SK-N-SH (cell line): ENCODE measurements at regions not wholly inside any gene's neighbourhood (a gene's known extent, or its start where the extent isn't known, plus 50 kb on each side); places are given as distances from the start of the nearest gene placed in this dataset.

ENCODE experiments used
- CTCF ChIA-PET: fragments of 300-600, 350-600 bp; formaldehyde crosslinking; extraction: SDS; loops from one replicate; lab custom pipeline; 2021; lab: Yijun Ruan, JAX
- POLR2A ChIA-PET: fragments of 350-600 bp; sonication (Branson Sonifier 250); formaldehyde crosslinking; extraction: SDS; loops from one replicate; lab custom pipeline; 2020; ENCODE audit warnings: antibody characterized with exemption, inconsistent platforms; lab: Yijun Ruan, JAX
- DNase-seq: peaks from one replicate; pipeline ENCODE4 v3.0.0; 2012
- H2AFZ ChIP-seq: fragments of 200-600 bp; sonication (generic); 2 replicates; pipeline ENCODE4 v1.8.1; 2016; ENCODE audit warnings: antibody characterized with exemption, mild to moderate bottlenecking, low read depth
- H3F3A ChIP-seq: fragments of 200-600 bp; sonication (generic); replicated peaks from 2 replicates; pipeline ENCODE3; 2016; ENCODE audit warnings: antibody characterized with exemption, mild to moderate bottlenecking; ENCODE audit not compliant: insufficient read depth
- H3K27ac ChIP-seq, 2 experiments: fragments of 200-500 bp in 1 of 2; fragments of 200-600 bp in 1 of 2; sonication (Bioruptor generic) in 1 of 2; sonication (generic), shearing (Covaris generic) in 1 of 2; 2 replicates each; pipeline versions ENCODE4 v1.5.1 to v1.6.1; 2014 to 2016; ENCODE audit warnings: low read depth in 2 of 2, inconsistent platforms in 1 of 2, low read length in 1 of 2, mild to moderate bottlenecking in 1 of 2, mixed read lengths in 1 of 2
- H3K27me3 ChIP-seq: fragments of 200-600 bp; sonication (generic), shearing (Covaris generic); 2 replicates; pipeline ENCODE4 v1.6.1; 2016; ENCODE audit warnings: mixed run types; ENCODE audit not compliant: insufficient read depth
- H3K36me3 ChIP-seq, 2 experiments: fragments of 200-500 bp in 1 of 2; fragments of 200-600 bp in 1 of 2; sonication (Bioruptor generic) in 1 of 2; sonication (generic) in 1 of 2; replicated peaks in 1 of 2; 2 replicates each; pipeline versions ENCODE3 to v1.5.1; 2014 to 2016; ENCODE audit warnings: low read length in 1 of 2, mild to moderate bottlenecking in 1 of 2; ENCODE audit not compliant: insufficient read depth in 2 of 2, control insufficient read depth in 1 of 2
- H3K4me1 ChIP-seq, 2 experiments: fragments of 200-500 bp in 1 of 2; fragments of 200-600 bp in 1 of 2; sonication (Bioruptor generic) in 1 of 2; sonication (generic), shearing (Covaris generic) in 1 of 2; 2 replicates each; pipeline versions ENCODE4 v1.5.1 to v1.6.1; 2014 to 2016; ENCODE audit warnings: low read depth in 1 of 2, low read length in 1 of 2, mixed run types in 1 of 2; ENCODE audit not compliant: insufficient read depth in 2 of 2, control insufficient read depth in 1 of 2
- H3K4me2 ChIP-seq: fragments of 200-600 bp; sonication (generic), shearing (Covaris generic); 2 replicates; pipeline ENCODE4 v1.6.1; 2017; ENCODE audit warnings: mixed run types
- H3K4me3 ChIP-seq, 2 experiments: fragments of 200-500 bp in 1 of 2; fragments of 200-600 bp in 1 of 2; sonication (Bioruptor generic) in 1 of 2; sonication (generic), shearing (Covaris generic) in 1 of 2; 2 replicates each; pipeline versions ENCODE4 v1.5.1 to v1.8.1; 2014 to 2016; ENCODE audit warnings: low read depth in 2 of 2, inconsistent platforms in 1 of 2, low read length in 1 of 2, mild to moderate bottlenecking in 1 of 2, mixed read lengths in 1 of 2, moderate library complexity in 1 of 2
- H3K79me2 ChIP-seq: fragments of 200-600 bp; sonication (generic); 2 replicates; pipeline ENCODE4 v1.8.1; 2017; ENCODE audit warnings: mild to moderate bottlenecking; ENCODE audit not compliant: insufficient read depth
- H3K9ac ChIP-seq: fragments of 200-600 bp; sonication (generic); 2 replicates; pipeline ENCODE4 v1.6.1; 2017; ENCODE audit warnings: mixed run types
- H3K9me2 ChIP-seq: fragments of 200-600 bp; sonication (generic); 2 replicates; pipeline ENCODE4 v1.6.1; 2017; ENCODE audit warnings: mixed run types
- H3K9me3 ChIP-seq: fragments of 200-600 bp; sonication (generic); 2 replicates; pipeline ENCODE4 v1.6.1; 2017; ENCODE audit warnings: mixed run types, mild to moderate bottlenecking, moderate library complexity
- H4K20me1 ChIP-seq: fragments of 200-600 bp; sonication (generic); 2 replicates; pipeline ENCODE4 v1.6.1; 2017; ENCODE audit warnings: mild to moderate bottlenecking, mixed run types; ENCODE audit not compliant: insufficient read depth
- CTCF ChIP-seq: fragments of 200-600 bp; sonication (generic); IDR thresholded peaks from 2 replicates; pipeline ENCODE4 v1.6.1; 2017; ENCODE audit warnings: antibody characterized with exemption, mild to moderate bottlenecking, moderate library complexity
- ELF1 ChIP-seq: IDR thresholded peaks from 2 replicates; pipeline ENCODE4 v1.4.0; 2012
- FOXM1 ChIP-seq: IDR thresholded peaks from 2 replicates; pipeline ENCODE4 v1.4.0; 2012; ENCODE audit warnings: low read depth, mild to moderate bottlenecking
- GABPA ChIP-seq: IDR thresholded peaks from 2 replicates; pipeline ENCODE4 v1.4.0; 2012; ENCODE audit warnings: low read depth, mild to moderate bottlenecking
- GATA2 ChIP-seq: sonication (generic); formaldehyde crosslinking; IDR thresholded peaks from 2 replicates; pipeline ENCODE4 v1.5.0; 2020; ENCODE audit warnings: mild to moderate bottlenecking, missing genetic modification reagents
- MAX ChIP-seq: IDR thresholded peaks from 2 replicates; pipeline ENCODE4 v1.4.0; 2012; ENCODE audit warnings: low read depth
- MEF2A ChIP-seq: IDR thresholded peaks from 2 replicates; pipeline ENCODE4 v1.4.0; 2012; ENCODE audit warnings: low read depth, borderline replicate concordance
- PBX3 ChIP-seq: IDR thresholded peaks from 2 replicates; pipeline ENCODE4; 2012
- POLR2AphosphoS5 ChIP-seq: IDR thresholded peaks from 2 replicates; pipeline ENCODE4 v1.6.1; 2012; ENCODE audit warnings: low read depth, low read length
- RCOR1 ChIP-seq: fragments of 150-350 bp; IDR thresholded peaks from 2 replicates; pipeline ENCODE4 v1.6.1; 2017; ENCODE audit warnings: antibody characterized with exemption, low read length
- REST ChIP-seq: IDR thresholded peaks from 2 replicates; pipeline ENCODE4 v1.6.1; 2012; ENCODE audit warnings: mild to moderate bottlenecking, low read depth, low read length, moderate library complexity
- TAF1 ChIP-seq: IDR thresholded peaks from 2 replicates; pipeline ENCODE4 v1.6.1; 2012; ENCODE audit warnings: low read depth, mild to moderate bottlenecking, low read length, moderate library complexity, borderline replicate concordance
- TCF12 ChIP-seq: IDR thresholded peaks from 2 replicates; pipeline ENCODE4 v1.4.0; 2012
- USF2 ChIP-seq: fragments of 150-350 bp; IDR thresholded peaks from 2 replicates; pipeline ENCODE4 v1.6.1; 2017; ENCODE audit warnings: antibody characterized with exemption, low read length, low read depth, borderline replicate concordance
- YY1 ChIP-seq: IDR thresholded peaks from 2 replicates; pipeline ENCODE4 v1.4.0; 2012; ENCODE audit warnings: low read depth, mild to moderate bottlenecking
- WGBS: methylation state at CpG from one replicate; pipeline ENCODE4 v1.1.6; 2017; ENCODE audit warnings: low lambda C conversion rate; 5-methylcytosine and 5-hydroxymethylcytosine counted together

- Histone ChIP-seq H3K4me2 (no peak overlapping the region), H3K27ac (no peak overlapping the region), H2AFZ (no peak overlapping the region), H3K79me2 (no peaks in the 10 kb centered on the region), H4K20me1 (no peaks in the 10 kb centered on the region), H3K27me3 (no peaks in the 10 kb centered on the region), H3K36me3 (no peaks in the 10 kb centered on the region), H3F3A (no peaks in the 10 kb centered on the region), H3K4me1 (no peaks in the 10 kb centered on the region), H3K9ac (no peak overlapping the region), H3K9me2 (no peaks in the 10 kb centered on the region)
- CTCF ChIA-PET: no interaction called here
- WGBS: 31% methylated on average over 4 of the region's 12 CpGs
- no peak for DNase-seq
- TF ChIP-seq POLR2AphosphoS5 (no peak), CTCF (no peak), MEF2A (no peak), MAX (no peak), GATA2 (CRISPR knock-in tag) (no peak), GABPA (no peak), FOXM1 (no peak), TCF12 (no peak), REST (no peak), PBX3 (no peak), YY1 (no peak), ELF1 (no peak), RCOR1 (no peak), TAF1 (no peak), USF2 (no peak)
- TF ChIP-seq, all 33 proteins: peak for 0
- Histone ChIP-seq H3K4me3 (no peak overlapping the region), H3K9me3 (peaks cover 4% of the 10 kb centered on the region; the same call in 1 of the 2 replicates)
- POLR2A ChIA-PET: no interaction called here
These were observed 468.4 kb downstream of the TCERG1L start for GRCh38 chr10:130843051-130843653.
